SK-N-MC (cell line): ENCODE measurements at regions not wholly inside any gene's neighbourhood (a gene's known extent, or its start where the extent isn't known, plus 50 kb on each side); places are given as distances from the start of the nearest gene placed in this dataset.

Source experiments
- EZH2 ChIP-seq: fragments of 200-600 bp; sonication (generic); IDR thresholded peaks from one replicate; pipeline ENCODE4 v1.6.1; 2017; ENCODE audit warnings: antibody characterized with exemption
- POLR2AphosphoS5 ChIP-seq: IDR thresholded peaks from 2 replicates; pipeline ENCODE4 v1.6.1; 2012; ENCODE audit warnings: mild to moderate bottlenecking, low read depth, low read length, borderline replicate concordance

GRCh38 chr5:122615146-122615545, 159.7 kb upstream of the SNX2 start:
- no peak for TF ChIP-seq EZH2
- TF ChIP-seq POLR2AphosphoS5, result no peak
